H9 (cell line): ENCODE measurements at regions not wholly inside any gene's neighbourhood (a gene's known extent, or its start where the extent isn't known, plus 50 kb on each side); places are given as distances from the start of the nearest gene placed in this dataset.

ENCODE experiments used
- DNase-seq: peaks from one replicate; pipeline ENCODE4 v3.0.0-alpha.2; 2017
- H2AFZ ChIP-seq: one replicate; pipeline ENCODE4 v1.6.1; 2013; ENCODE audit warnings: mild to moderate bottlenecking, low read length, control low read depth, moderate library complexity
- H2AK5ac ChIP-seq: 2 replicates; pipeline ENCODE4 v1.6.1; 2013; ENCODE audit warnings: low read length, control low read depth, mixed read lengths; ENCODE audit not compliant: insufficient read length
- H2BK120ac ChIP-seq: one replicate; pipeline ENCODE4 v1.6.1; 2013; ENCODE audit warnings: low read depth, mild to moderate bottlenecking, low read length, control low read depth, inconsistent platforms; ENCODE audit not compliant: poor library complexity, severe bottlenecking
- H2BK12ac ChIP-seq: 2 replicates; pipeline ENCODE4 v1.6.1; 2013; ENCODE audit warnings: low read length, control low read depth, mixed read lengths, low read depth; ENCODE audit not compliant: insufficient read length
- H2BK15ac ChIP-seq: 2 replicates; pipeline ENCODE4 v1.6.1; 2013; ENCODE audit warnings: low read depth, low read length, control low read depth
- H2BK20ac ChIP-seq: one replicate; pipeline ENCODE4 v1.6.1; 2013; ENCODE audit warnings: low read depth, mild to moderate bottlenecking, low read length, control low read depth, inconsistent platforms; ENCODE audit not compliant: poor library complexity, severe bottlenecking
- H2BK5ac ChIP-seq: 2 replicates; pipeline ENCODE4 v1.6.1; 2013; ENCODE audit warnings: low read length, control low read depth, mixed read lengths; ENCODE audit not compliant: insufficient read length
- H3K14ac ChIP-seq: 2 replicates; pipeline ENCODE4 v1.6.1; 2013; ENCODE audit warnings: low read length, control low read depth; ENCODE audit not compliant: insufficient read depth
- H3K18ac ChIP-seq: 2 replicates; pipeline ENCODE4 v1.6.1; 2013; ENCODE audit warnings: low read depth, mild to moderate bottlenecking, mixed read lengths, low read length, control low read depth; ENCODE audit not compliant: insufficient read length
- H3K23ac ChIP-seq: 2 replicates; pipeline ENCODE4 v1.6.1; 2013; ENCODE audit warnings: low read length, control low read depth, mixed read lengths, low read depth; ENCODE audit not compliant: insufficient read length
- H3K23me2 ChIP-seq: 2 replicates; pipeline ENCODE4 v1.6.1; 2013; ENCODE audit warnings: low read depth, mild to moderate bottlenecking, mixed read lengths, low read length, control low read depth; ENCODE audit not compliant: insufficient read length, poor library complexity, severe bottlenecking
- H3K27ac ChIP-seq: 2 replicates; pipeline ENCODE4 v1.5.1; 2013; ENCODE audit warnings: low read length, control low read depth, mixed read lengths, low read depth; ENCODE audit not compliant: insufficient read length
- H3K27me3 ChIP-seq: 2 replicates; pipeline ENCODE4 v1.6.1; 2013; ENCODE audit warnings: low read length, control low read depth, inconsistent platforms; ENCODE audit not compliant: insufficient read depth
- H3K4ac ChIP-seq: 2 replicates; pipeline ENCODE4 v1.6.1; 2013; ENCODE audit warnings: low read depth, mild to moderate bottlenecking, control low read depth, inconsistent platforms, low read length, moderate library complexity
- H3K4me1 ChIP-seq: 2 replicates; pipeline ENCODE4 v1.6.1; 2013; ENCODE audit warnings: low read length, control low read depth, inconsistent platforms; ENCODE audit not compliant: insufficient read depth
- H3K4me2 ChIP-seq: 2 replicates; pipeline ENCODE4 v1.6.1; 2013; ENCODE audit warnings: low read length, control low read depth, mixed read lengths; ENCODE audit not compliant: insufficient read length, insufficient read depth
- H3K56ac ChIP-seq: 2 replicates; pipeline ENCODE4 v1.6.1; 2013; ENCODE audit warnings: low read depth, mild to moderate bottlenecking, mixed read lengths, low read length, control low read depth; ENCODE audit not compliant: insufficient read length
- H3K79me1 ChIP-seq: 2 replicates; pipeline ENCODE4 v1.6.1; 2013; ENCODE audit warnings: low read depth, mild to moderate bottlenecking, moderate library complexity, low read length, control low read depth, inconsistent platforms; ENCODE audit not compliant: insufficient read depth, poor library complexity, severe bottlenecking
- H3K79me2 ChIP-seq: 2 replicates; pipeline ENCODE4 v1.6.1; 2013; ENCODE audit warnings: low read length, control low read depth, inconsistent platforms; ENCODE audit not compliant: insufficient read depth
- H3K9ac ChIP-seq: 2 replicates; pipeline ENCODE4 v1.6.1; 2013; ENCODE audit warnings: low read length, control low read depth, mixed read lengths; ENCODE audit not compliant: insufficient read length; ENCODE audit errors: extremely low read depth
- H3K9me3 ChIP-seq: one replicate; pipeline ENCODE4 v1.6.1; 2013; ENCODE audit warnings: low read depth, low read length, inconsistent platforms; ENCODE audit not compliant: control insufficient read depth
- H3T11ph ChIP-seq: one replicate; pipeline ENCODE4 v1.6.1; 2013; ENCODE audit warnings: mild to moderate bottlenecking, low read length, control low read depth, inconsistent platforms
- H4K20me1 ChIP-seq: one replicate; pipeline ENCODE4 v1.6.1; 2013; ENCODE audit not compliant: control insufficient read depth, insufficient read length, insufficient read depth
- H4K5ac ChIP-seq: 2 replicates; pipeline ENCODE4 v1.6.1; 2013; ENCODE audit warnings: low read depth, mild to moderate bottlenecking, mixed read lengths, low read length, control low read depth; ENCODE audit not compliant: insufficient read length
- H4K8ac ChIP-seq: replicated peaks from 2 replicates; pipeline ENCODE4 v1.6.1; 2013; ENCODE audit warnings: low read length, control low read depth, mixed read lengths, low read depth; ENCODE audit not compliant: insufficient read length
- H4K91ac ChIP-seq: 2 replicates; pipeline ENCODE4 v1.6.1; 2013; ENCODE audit warnings: low read depth, mild to moderate bottlenecking, moderate library complexity, mixed read lengths, low read length, control low read depth; ENCODE audit not compliant: insufficient read length
- H3K27ac Mint-ChIP-seq, 3 experiments: 2 replicates in 2 of 3; 3 replicates in 1 of 3; pipeline ENCODE4 v1.8.0; 2020 to 2021; ENCODE audit warnings: mixed read lengths in 3 of 3, mild to moderate bottlenecking in 1 of 3, moderate library complexity in 1 of 3
- H3K27me3 Mint-ChIP-seq: 2 replicates; pipeline ENCODE4 v1.8.0; 2021; ENCODE audit warnings: low read depth, mild to moderate bottlenecking, moderate library complexity, mixed read lengths
- H3K36me3 Mint-ChIP-seq, 3 experiments: 2 replicates in 2 of 3; 3 replicates in 1 of 3; pipeline ENCODE4 v1.8.0; 2020 to 2021; ENCODE audit warnings: low read depth in 3 of 3, mixed read lengths in 3 of 3; ENCODE audit not compliant: insufficient read depth in 1 of 3
- H3K4me1 Mint-ChIP-seq, 2 experiments: 2 replicates each; pipeline ENCODE4 v1.8.0; 2020; ENCODE audit warnings: mixed read lengths in 2 of 2
- H3K4me3 Mint-ChIP-seq, 2 experiments: 2 replicates in 1 of 2; 3 replicates in 1 of 2; pipeline ENCODE4 v1.8.0; 2020 to 2021; ENCODE audit warnings: mild to moderate bottlenecking in 2 of 2, mixed read lengths in 2 of 2, moderate library complexity in 1 of 2
- H3K9me3 Mint-ChIP-seq, 2 experiments: 2 replicates in 1 of 2; 3 replicates in 1 of 2; pipeline ENCODE4 v1.8.0; 2020; ENCODE audit warnings: mild to moderate bottlenecking in 2 of 2, mixed read lengths in 2 of 2, moderate library complexity in 1 of 2
- CTCF ChIP-seq: fragments of 200-600 bp; sonication (generic); conservative IDR thresholded peaks from 3 replicates; pipeline ENCODE4 v1.8.0; 2021; ENCODE audit warnings: antibody characterized with exemption, mild to moderate bottlenecking
- WGBS: extraction: QIAGEN DNeasy Blood & Tissue Kit; methylation state at CpG from one replicate; pipeline ENCODE4 v1.1.7; 2013; ENCODE audit warnings: missing lambda C conversion rate, low lambda C conversion rate, mixed read lengths; ENCODE audit not compliant: insufficient read length; ENCODE audit errors: extremely low coverage; 5-methylcytosine and 5-hydroxymethylcytosine counted together

GRCh38 chr12:130080205-130080604 lies 82.1 kb upstream of the FZD10 start:
- Histone ChIP-seq H2BK12ac (no peak overlapping the region), H3K9me3 (no peaks in the 10 kb centered on the region), H4K8ac (no peak overlapping the region), H3K27me3 (peaks cover 1% of the 10 kb centered on the region; the same call in 1 of the 2 replicates), H2BK120ac (no peak overlapping the region), H3T11ph (no peak overlapping the region), H2BK15ac (no peak overlapping the region), H3K4me2 (no peak overlapping the region), H3K14ac (no peak overlapping the region), H4K20me1 (no peaks in the 10 kb centered on the region), H3K23me2 (no peaks in the 10 kb centered on the region), H3K23ac (no peak overlapping the region), H3K79me2 (no peaks in the 10 kb centered on the region), H3K27ac (no peak overlapping the region), H2AFZ (no peak overlapping the region), H3K4ac (no peak overlapping the region), H2AK5ac (no peak overlapping the region), H2BK20ac (no peak overlapping the region), H3K56ac (no peak overlapping the region), H4K91ac (no peak overlapping the region), H2BK5ac (no peak overlapping the region), H3K9ac (no peak overlapping the region), H3K79me1 (no peaks in the 10 kb centered on the region), H4K5ac (no peak overlapping the region), H3K18ac (no peak overlapping the region), H3K4me1 (peaks cover 5% of the 10 kb centered on the region; the same call in 1 of the 2 replicates)
- TF ChIP-seq CTCF, result no peak
- Mint-ChIP-seq H3K4me3 (no peak overlapping the region), H3K36me3 (no peaks in the 10 kb centered on the region; a peak in 1 of 7 replicates), H3K9me3 (peaks cover 0 to 5% of the 10 kb centered on the region in 2 experiments; a peak in 2 of 5 replicates), H3K4me1 (peaks cover 13 to 25% of the 10 kb centered on the region in 2 experiments), H3K27ac (no peak overlapping the region), H3K27me3 (peaks cover 93% of the 10 kb centered on the region)
- no peak for DNase-seq
- no CpG with 5 or more reads among the region's 6 CpGs for WGBS
